ENCODE measurements at regions not wholly inside any gene's neighbourhood (a gene's known extent, or its start where the extent isn't known, plus 50 kb on each side); places are given as distances from the start of the nearest gene placed in this dataset.

GRCh38 chr14:43894534-43894933, 612.5 kb downstream of the FSCB start:
- H3K4me2 ChIP-seq (replicated peaks; ENCODE audit: low read depth, low read length, poor library complexity, severe bottlenecking), result no peak overlapping the region
- Mint-ChIP-seq H3K4me1 (no peaks in the 10 kb centered on the region), H3K27ac (no peak overlapping the region), H3K27me3 (no peaks in the 10 kb centered on the region), H3K4me3 (no peak overlapping the region), H3K9me3 (ENCODE audit: insufficient read depth) (no peaks in the 10 kb centered on the region)
- no peak overlapping the region for H2AFZ ChIP-seq (ENCODE audit: insufficient read depth, low read depth, low read length, poor library complexity, severe bottlenecking)
- H3K9me3 ChIP-seq (ENCODE audit: control extremely low read depth in 1 of 3, control insufficient read depth in 2 of 3, insufficient read depth in 1 of 3, low read length in 2 of 3), result no peaks in the 10 kb centered on the region
- intact Hi-C loops (cut with micrococcal nuclease), result no loop called here
- DNase-seq (peak; percentile 21), ATAC-seq (ENCODE audit: low read depth) (peak; percentile 24)
- WGBS (ENCODE audit: insufficient coverage), result no CpG with 5 or more reads among the region's 3 CpGs
- H3K9ac ChIP-seq (ENCODE audit: low read length), result no peak overlapping the region
- no peak for TF ChIP-seq EZH2 (IDR thresholded peaks at IDR 0.05; ENCODE audit: borderline replicate concordance, insufficient read depth, low read depth, low read length, poor library complexity, severe bottlenecking)
- TF ChIP-seq CTCF (IDR thresholded peaks at IDR 0.05), result peak; percentile 71
- no peaks in the 10 kb centered on the region for H3K36me3 ChIP-seq (replicated peaks in 1 of 2; ENCODE audit: control extremely low read depth in 1 of 2, control insufficient read depth in 1 of 2, extremely low read depth in 1 of 2, insufficient read depth in 2 of 2, low read length in 1 of 2)
- no peak overlapping the region for H3K4me3 ChIP-seq (ENCODE audit: control extremely low read depth in 1 of 5, extremely low read depth in 1 of 5, insufficient read depth in 1 of 5, low read depth in 2 of 5, low read length in 4 of 5)
- H3K27me3 ChIP-seq (replicated peaks in 1 of 4; ENCODE audit: control extremely low read depth in 1 of 4, control insufficient read depth in 3 of 4, insufficient read depth in 4 of 4, low read length in 3 of 4), result no peaks in the 10 kb centered on the region
- H4K20me1 ChIP-seq (ENCODE audit: control insufficient read depth, insufficient read depth, low read length, poor library complexity, severe bottlenecking), result no peaks in the 10 kb centered on the region
- H3K4me1 ChIP-seq (ENCODE audit: control insufficient read depth in 2 of 2, insufficient read depth in 2 of 2, low read length in 2 of 2), result no peaks in the 10 kb centered on the region
- ChIA-PET POLR2A (no interaction called here), CTCF (interaction anchor here (1.4 kb wide), 1 partner anchor 11 kb away, joined by 4 read pairs; no protein-coding TSS in a partner anchor)
- H3K27ac ChIP-seq (ENCODE audit: low read length in 2 of 2), result no peak overlapping the region
- no peaks in the 10 kb centered on the region for H3K79me2 ChIP-seq (ENCODE audit: control insufficient read depth, insufficient read depth, low read length)

GRCh38 chr14:43887523-43887922, 619.6 kb downstream of the FSCB start:
- Histone ChIP-seq H3K36me3 (replicated peaks in 1 of 2; ENCODE audit: control extremely low read depth in 1 of 2, control insufficient read depth in 1 of 2, extremely low read depth in 1 of 2, insufficient read depth in 2 of 2, low read length in 1 of 2) (no peaks in the 10 kb centered on the region), H3K9me3 (ENCODE audit: control extremely low read depth in 1 of 3, control insufficient read depth in 2 of 3, insufficient read depth in 1 of 3, low read length in 2 of 3) (no peaks in the 10 kb centered on the region), H3K4me3 (ENCODE audit: control extremely low read depth in 1 of 5, extremely low read depth in 1 of 5, insufficient read depth in 1 of 5, low read depth in 2 of 5, low read length in 4 of 5) (no peak overlapping the region), H3K4me2 (replicated peaks; ENCODE audit: low read depth, low read length, poor library complexity, severe bottlenecking) (no peak overlapping the region), H3K79me2 (ENCODE audit: control insufficient read depth, insufficient read depth, low read length) (no peaks in the 10 kb centered on the region), H3K9ac (ENCODE audit: low read length) (no peak overlapping the region), H3K27ac (ENCODE audit: low read length in 2 of 2) (no peak overlapping the region), H4K20me1 (ENCODE audit: control insufficient read depth, insufficient read depth, low read length, poor library complexity, severe bottlenecking) (no peaks in the 10 kb centered on the region), H3K27me3 (replicated peaks in 1 of 4; ENCODE audit: control extremely low read depth in 1 of 4, control insufficient read depth in 3 of 4, insufficient read depth in 4 of 4, low read length in 3 of 4) (no peaks in the 10 kb centered on the region), H2AFZ (ENCODE audit: insufficient read depth, low read depth, low read length, poor library complexity, severe bottlenecking) (no peak overlapping the region), H3K4me1 (ENCODE audit: control insufficient read depth in 2 of 2, insufficient read depth in 2 of 2, low read length in 2 of 2) (no peaks in the 10 kb centered on the region)
- Mint-ChIP-seq H3K9me3 (ENCODE audit: insufficient read depth) (no peaks in the 10 kb centered on the region), H3K27ac (no peak overlapping the region), H3K4me3 (no peak overlapping the region), H3K27me3 (no peaks in the 10 kb centered on the region), H3K4me1 (no peaks in the 10 kb centered on the region)
- intact Hi-C loops (cut with micrococcal nuclease), result no loop called here
- ChIA-PET CTCF (no interaction called here), POLR2A (no interaction called here)
- WGBS (ENCODE audit: insufficient coverage), result 86% methylated on average over 1 of the region's 2 CpGs
- TF ChIP-seq CTCF (IDR thresholded peaks at IDR 0.05), result no peak
- TF ChIP-seq EZH2 (IDR thresholded peaks at IDR 0.05; ENCODE audit: borderline replicate concordance, insufficient read depth, low read depth, low read length, poor library complexity, severe bottlenecking), result no peak
- no peak for DNase-seq
- no peak for ATAC-seq (ENCODE audit: low read depth)

All from B cell (primary cell).